HG03066 (cell line): ENCODE measurements at regions not wholly inside any gene's neighbourhood (a gene's known extent, or its start where the extent isn't known, plus 50 kb on each side); places are given as distances from the start of the nearest gene placed in this dataset.
"Not testable (repeated sequence)": the region's sequence is repeated elsewhere in the genome, so short reads cannot be mapped to it uniquely, and the experiment has no call there.

ENCODE experiments used
- ATAC-seq: cut with Tn5 transposase; IDR thresholded peaks from one replicate; pipeline ENCODE4 v1.9.1; 2021; ENCODE audit warnings: low read depth; ENCODE audit not compliant: unreplicated experiment

GRCh38 chr4:123127875-123128274, 205.5 kb upstream of the NUDT6 start:
- no peak for ATAC-seq

- no peak for ATAC-seq
Observed at GRCh38 chr4:123133397-123134050, 211.1 kb upstream of the NUDT6 start.

GRCh38 chr4:123144616-123145015, 222.2 kb upstream of the NUDT6 start:
- ATAC-seq, result no peak

- no peak for ATAC-seq
Observed at GRCh38 chr4:123158576-123158975, 236.2 kb upstream of the NUDT6 start.

GRCh38 chr4:123159479-123159878, 237.1 kb upstream of the NUDT6 start:
- no peak for ATAC-seq

GRCh38 chr4:123162859-123163258, 233.7 kb upstream of the SPRY1 start:
- no peak for ATAC-seq

- ATAC-seq, result no peak
Observed at GRCh38 chr4:123163501-123163900, 233.1 kb upstream of the SPRY1 start.

GRCh38 chr4:123166023-123166422, 230.6 kb upstream of the SPRY1 start:
- ATAC-seq, result no peak

GRCh38 chr4:123167931-123168330, 228.7 kb upstream of the SPRY1 start:
- no peak for ATAC-seq

- ATAC-seq, result no peak
Observed at GRCh38 chr4:123168812-123169211, 227.8 kb upstream of the SPRY1 start.

- ATAC-seq, result no peak
Observed at GRCh38 chr4:123170843-123171242, 225.8 kb upstream of the SPRY1 start.

GRCh38 chr4:123176605-123177004, 220.0 kb upstream of the SPRY1 start:
- ATAC-seq, result no peak

GRCh38 chr4:123182289-123182688, 214.3 kb upstream of the SPRY1 start:
- no peak for ATAC-seq

GRCh38 chr4:123183308-123183707, 213.3 kb upstream of the SPRY1 start:
- ATAC-seq, result no peak

GRCh38 chr4:123183754-123184153, 212.8 kb upstream of the SPRY1 start:
- not testable (repeated sequence) for ATAC-seq

GRCh38 chr4:123186731-123187130, 209.9 kb upstream of the SPRY1 start:
- ATAC-seq, result no peak

- no peak for ATAC-seq
Observed at GRCh38 chr4:123190176-123190575, 206.4 kb upstream of the SPRY1 start.

GRCh38 chr4:123191728-123192127, 204.9 kb upstream of the SPRY1 start:
- no peak for ATAC-seq

- ATAC-seq, result no peak
Observed at GRCh38 chr4:123193802-123194367, 202.7 kb upstream of the SPRY1 start.

GRCh38 chr4:123198706-123199105, 197.9 kb upstream of the SPRY1 start:
- no peak for ATAC-seq

GRCh38 chr4:123200051-123200940, 196.3 kb upstream of the SPRY1 start:
- no peak for ATAC-seq

GRCh38 chr4:123204737-123205136, 191.9 kb upstream of the SPRY1 start:
- no peak for ATAC-seq
